CD14-positive monocyte (primary cell): ENCODE measurements at regions not wholly inside any gene's neighbourhood (a gene's known extent, or its start where the extent isn't known, plus 50 kb on each side); places are given as distances from the start of the nearest gene placed in this dataset.

Experiments
- DNase-seq, 3 donors: peaks; one replicate each; pipeline ENCODE4 v3.0.0-alpha.2; 2011 to 2022
- H2AFZ ChIP-seq: 2 replicates; pipeline ENCODE4 v1.6.0; 2012; ENCODE audit warnings: mild to moderate bottlenecking, low read depth, low read length, inconsistent platforms; ENCODE audit not compliant: insufficient read depth, poor library complexity, severe bottlenecking
- H3K27ac ChIP-seq, 2 donors: 1 replicate in 1 of 2; 2 replicates in 1 of 2; pipeline ENCODE4 v1.5.1; 2012 to 2013; ENCODE audit warnings: low read length in 2 of 2, control low read depth in 1 of 2, inconsistent platforms in 1 of 2, low read depth in 1 of 2, mild to moderate bottlenecking in 1 of 2
- H3K27me3 ChIP-seq, 2 donors: one replicate each; pipeline versions ENCODE4 v1.6.0 to v1.6.1; 2011 to 2013; ENCODE audit warnings: low read length in 2 of 2; ENCODE audit not compliant: control insufficient read depth in 2 of 2, insufficient read depth in 2 of 2
- H3K36me3 ChIP-seq, 2 donors: replicated peaks in 1 of 2; 1 replicate in 1 of 2; 2 replicates in 1 of 2; pipeline versions ENCODE4 v1.5.1 to v1.6.1; 2012 to 2013; ENCODE audit warnings: low read length in 2 of 2, control low read depth in 1 of 2, inconsistent platforms in 1 of 2, mild to moderate bottlenecking in 1 of 2; ENCODE audit not compliant: insufficient read depth in 2 of 2, control insufficient read depth in 1 of 2
- H3K4me1 ChIP-seq, 2 donors: 1 replicate in 1 of 2; 2 replicates in 1 of 2; pipeline versions ENCODE4 v1.5.1 to v1.6.1; 2012 to 2013; ENCODE audit warnings: low read length in 2 of 2, control low read depth in 1 of 2, inconsistent platforms in 1 of 2, mild to moderate bottlenecking in 1 of 2, moderate library complexity in 1 of 2; ENCODE audit not compliant: insufficient read depth in 2 of 2, control insufficient read depth in 1 of 2
- H3K4me2 ChIP-seq: replicated peaks from 2 replicates; pipeline ENCODE3; 2012; ENCODE audit warnings: low read length, moderate library complexity, mild to moderate bottlenecking; ENCODE audit not compliant: poor library complexity, severe bottlenecking; ENCODE audit errors: extremely low read depth
- H3K4me3 ChIP-seq, 3 experiments: fragments of 200-600 bp in 1 of 3; sonication (generic) in 1 of 3; replicated peaks in 1 of 3; 1 replicate in 2 of 3; 2 replicates in 1 of 3; pipeline ENCODE4 v1.5.1; 2011 to 2013; ENCODE audit warnings: low read length in 3 of 3, mild to moderate bottlenecking in 3 of 3, control low read depth in 2 of 3, low read depth in 2 of 3, inconsistent platforms in 1 of 3, moderate library complexity in 1 of 3
- H3K79me2 ChIP-seq: 2 replicates; pipeline ENCODE4 v1.6.0; 2012; ENCODE audit warnings: mild to moderate bottlenecking, control low read depth, inconsistent platforms, low read length, moderate library complexity; ENCODE audit not compliant: insufficient read depth
- H3K9ac ChIP-seq: 2 replicates; pipeline ENCODE4 v1.6.0; 2017; ENCODE audit warnings: low read length, mild to moderate bottlenecking; ENCODE audit not compliant: insufficient read depth, poor library complexity, severe bottlenecking
- H3K9me3 ChIP-seq, 2 donors: replicated peaks in 1 of 2; 1 replicate in 1 of 2; 2 replicates in 1 of 2; pipeline versions ENCODE4 v1.5.1 to v1.6.1; 2012 to 2013; ENCODE audit warnings: low read length in 2 of 2, control low read depth in 1 of 2; ENCODE audit not compliant: control insufficient read depth in 1 of 2, insufficient read depth in 1 of 2
- H4K20me1 ChIP-seq: 2 replicates; pipeline ENCODE4 v1.6.0; 2012; ENCODE audit warnings: mild to moderate bottlenecking, low read length, control low read depth, moderate library complexity; ENCODE audit not compliant: insufficient read depth
- H3K27ac Mint-ChIP-seq, 7 donors: one replicate each; pipeline ENCODE4 v1.8.0; 2020; ENCODE audit warnings: mild to moderate bottlenecking in 7 of 7, mixed read lengths in 7 of 7, moderate library complexity in 6 of 7, inconsistent platforms in 2 of 7
- H3K27me3 Mint-ChIP-seq, 3 donors: one replicate each; pipeline ENCODE4 v1.8.0; 2021 to 2022; ENCODE audit warnings: low read depth in 3 of 3, mild to moderate bottlenecking in 3 of 3, mixed read lengths in 3 of 3, moderate library complexity in 3 of 3, inconsistent platforms in 1 of 3
- H3K36me3 Mint-ChIP-seq, 2 donors: one replicate each; pipeline ENCODE4 v1.8.0; 2020; ENCODE audit warnings: mixed read lengths in 2 of 2, inconsistent platforms in 1 of 2, mild to moderate bottlenecking in 1 of 2
- H3K4me1 Mint-ChIP-seq: one replicate; pipeline ENCODE4 v1.8.0; 2020; ENCODE audit warnings: mild to moderate bottlenecking, mixed read lengths
- H3K4me3 Mint-ChIP-seq, 2 donors: one replicate each; pipeline ENCODE4 v1.8.0; 2020; ENCODE audit warnings: mild to moderate bottlenecking in 2 of 2, mixed read lengths in 2 of 2, moderate library complexity in 1 of 2
- H3K9me3 Mint-ChIP-seq, 7 donors: one replicate each; pipeline ENCODE4 v1.8.0; 2020 to 2022; ENCODE audit warnings: mixed read lengths in 7 of 7, mild to moderate bottlenecking in 6 of 7, moderate library complexity in 6 of 7, inconsistent platforms in 2 of 7
- WGBS: methylation state at CpG from one replicate; pipeline ENCODE4 v1.1.5; 2013; ENCODE audit warnings: missing lambda C conversion rate; ENCODE audit not compliant: insufficient coverage; 5-methylcytosine and 5-hydroxymethylcytosine counted together
- intact Hi-C, 2 donors: fragments of 100-400 bp; cut with micrococcal nuclease; formaldehyde crosslinking; loops; one replicate each; pipeline versions ENCODE4 v1.15.0 to v1.15.1; 2023
- TF ChIP-seq, protein P1 (sequence below): fragments of 200-600 bp; IDR thresholded peaks from one replicate; pipeline ENCODE4 v1.8.0; 2022; ENCODE audit warnings: antibody characterized with exemption, mild to moderate bottlenecking

DNA sequence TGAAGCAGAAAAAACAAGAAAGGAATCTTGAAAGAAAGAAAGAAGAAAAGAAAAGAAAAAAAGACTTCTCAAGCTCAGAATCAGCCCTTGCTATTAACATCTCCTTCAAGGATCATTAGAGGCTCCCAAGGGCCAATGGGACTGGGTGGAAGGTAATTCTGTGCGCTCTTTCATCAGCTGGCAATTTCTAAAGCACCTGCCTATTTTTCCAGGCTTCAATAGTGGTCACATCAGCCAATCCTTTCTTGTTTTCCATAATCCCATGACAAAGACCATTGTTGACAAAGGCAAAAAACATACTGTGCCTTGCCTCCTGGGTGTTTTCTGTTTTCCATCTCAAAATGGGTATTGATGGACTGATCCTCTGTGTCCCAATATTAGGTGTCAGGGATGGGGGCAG is 88.2 kb upstream of the TSC22D1 start:
- H3K9ac ChIP-seq: no peak overlapping the region
- intact Hi-C loops: no loop called here
- no peaks in the 10 kb centered on the region for H3K27me3 ChIP-seq
- H3K4me3 ChIP-seq: no peak overlapping the region
- H3K79me2 ChIP-seq: no peaks in the 10 kb centered on the region
- H3K9me3 ChIP-seq: no peaks in the 10 kb centered on the region
- no peaks in the 10 kb centered on the region for H3K4me1 ChIP-seq
- no CpG with 5 or more reads among the region's 1 CpG for WGBS
- no peak overlapping the region for H3K4me2 ChIP-seq
- Mint-ChIP-seq H3K4me3 (no peak overlapping the region), H3K27ac (no peak overlapping the region), H3K4me1 (no peaks in the 10 kb centered on the region), H3K27me3 (peaks cover 2% of the 10 kb centered on the region in 3 donors), H3K9me3 (peaks cover 0 to 2% (median 0%) of the 10 kb centered on the region in 7 donors), H3K36me3 (no peaks in the 10 kb centered on the region)
- TF ChIP-seq, protein P1, sequence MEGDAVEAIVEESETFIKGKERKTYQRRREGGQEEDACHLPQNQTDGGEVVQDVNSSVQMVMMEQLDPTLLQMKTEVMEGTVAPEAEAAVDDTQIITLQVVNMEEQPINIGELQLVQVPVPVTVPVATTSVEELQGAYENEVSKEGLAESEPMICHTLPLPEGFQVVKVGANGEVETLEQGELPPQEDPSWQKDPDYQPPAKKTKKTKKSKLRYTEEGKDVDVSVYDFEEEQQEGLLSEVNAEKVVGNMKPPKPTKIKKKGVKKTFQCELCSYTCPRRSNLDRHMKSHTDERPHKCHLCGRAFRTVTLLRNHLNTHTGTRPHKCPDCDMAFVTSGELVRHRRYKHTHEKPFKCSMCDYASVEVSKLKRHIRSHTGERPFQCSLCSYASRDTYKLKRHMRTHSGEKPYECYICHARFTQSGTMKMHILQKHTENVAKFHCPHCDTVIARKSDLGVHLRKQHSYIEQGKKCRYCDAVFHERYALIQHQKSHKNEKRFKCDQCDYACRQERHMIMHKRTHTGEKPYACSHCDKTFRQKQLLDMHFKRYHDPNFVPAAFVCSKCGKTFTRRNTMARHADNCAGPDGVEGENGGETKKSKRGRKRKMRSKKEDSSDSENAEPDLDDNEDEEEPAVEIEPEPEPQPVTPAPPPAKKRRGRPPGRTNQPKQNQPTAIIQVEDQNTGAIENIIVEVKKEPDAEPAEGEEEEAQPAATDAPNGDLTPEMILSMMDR: no peak
- no peaks in the 10 kb centered on the region for H4K20me1 ChIP-seq
- DNase-seq: no peak
- H3K36me3 ChIP-seq: no peaks in the 10 kb centered on the region
- no peak overlapping the region for H3K27ac ChIP-seq
- H2AFZ ChIP-seq: no peak overlapping the region

DNA sequence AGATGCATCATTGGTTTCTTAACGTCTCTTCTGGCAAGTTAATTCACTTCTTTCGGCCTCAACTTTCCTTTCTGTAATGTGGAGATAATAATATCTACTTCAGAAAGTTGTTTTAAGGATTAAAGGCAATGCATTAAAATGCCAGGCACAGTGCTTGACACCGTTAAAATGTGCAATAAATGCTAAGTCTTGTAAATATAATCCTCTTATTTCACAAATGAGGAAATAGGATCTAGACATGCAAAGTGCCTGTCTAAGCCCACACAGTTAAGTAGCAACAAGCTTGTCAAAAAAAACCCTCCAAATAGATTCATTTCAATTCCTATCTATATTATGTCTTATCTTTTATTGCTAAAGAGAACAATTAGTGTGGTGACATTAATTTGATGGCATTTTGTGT is 86.4 kb upstream of the TSC22D1 start:
- Histone ChIP-seq H3K36me3 (no peaks in the 10 kb centered on the region), H3K79me2 (no peaks in the 10 kb centered on the region), H3K4me1 (no peaks in the 10 kb centered on the region), H3K4me3 (no peak overlapping the region), H4K20me1 (no peaks in the 10 kb centered on the region), H3K9ac (no peak overlapping the region), H3K27ac (no peak overlapping the region), H3K9me3 (no peaks in the 10 kb centered on the region), H2AFZ (no peak overlapping the region), H3K4me2 (no peak overlapping the region), H3K27me3 (no peaks in the 10 kb centered on the region)
- Mint-ChIP-seq H3K27ac (no peak overlapping the region), H3K4me3 (no peak overlapping the region), H3K4me1 (no peaks in the 10 kb centered on the region), H3K9me3 (peaks cover 0 to 2% (median 0%) of the 10 kb centered on the region in 7 donors), H3K36me3 (no peaks in the 10 kb centered on the region), H3K27me3 (peaks cover 2% of the 10 kb centered on the region in 3 donors)
- DNase-seq: no peak
- intact Hi-C loops: no loop called here
- WGBS: no CpG with 5 or more reads among the region's 3 CpGs
- TF ChIP-seq, protein P1: no peak
